ENCODE measurements at regions not wholly inside any gene's neighbourhood (a gene's known extent, or its start where the extent isn't known, plus 50 kb on each side); places are given as distances from the start of the nearest gene placed in this dataset.

DNA sequence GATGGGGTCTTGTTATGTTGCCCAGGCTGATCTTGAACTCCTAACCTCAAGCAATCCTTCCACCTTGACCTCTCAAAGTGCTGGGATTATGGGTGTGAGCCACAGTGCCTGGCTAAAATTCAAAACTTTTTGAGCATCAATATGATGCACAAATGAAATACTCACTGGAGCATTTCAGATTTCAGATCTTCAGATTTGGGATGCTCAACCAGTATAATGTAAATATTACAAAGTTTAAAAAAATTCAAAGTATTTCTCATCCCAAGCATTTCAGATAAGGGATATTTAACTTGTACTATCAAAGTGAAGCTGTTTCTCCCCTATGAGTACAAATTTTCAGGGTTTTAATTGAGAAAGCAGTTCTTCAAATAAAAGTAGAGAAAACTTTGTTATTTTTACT, 164.1 kb upstream of the CCDC68 start:
- intact Hi-C loops (cut with DNase I): no loop called here
- DNase-seq: no peak
- no peak for ATAC-seq

- intact Hi-C loops (cut with DNase I): no loop called here
- no peak for ATAC-seq
- DNase-seq: no peak
These were observed 162.3 kb upstream of the CCDC68 start for GRCh38 chr18:55121397-55122170.

DNA sequence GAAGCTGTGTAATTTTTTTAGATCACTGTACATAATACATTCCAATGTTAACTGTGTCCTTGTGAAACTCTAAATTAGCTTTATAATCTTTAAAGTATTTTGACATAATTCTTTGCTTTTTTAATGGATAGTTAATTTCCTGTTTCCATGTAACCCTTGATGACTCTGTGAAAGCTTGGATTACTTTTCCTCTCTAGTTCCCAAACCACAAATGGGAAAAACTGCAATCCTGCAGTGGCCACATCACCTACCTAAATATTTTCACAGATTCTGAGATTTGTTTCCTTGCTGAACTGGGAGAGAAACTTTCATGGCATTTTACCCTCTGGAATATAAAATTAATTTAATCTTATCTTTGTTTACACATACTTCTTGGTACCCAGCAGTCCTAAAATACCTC, 161.6 kb upstream of the CCDC68 start:
- intact Hi-C loops (cut with DNase I): no loop called here
- no peak for DNase-seq
- ATAC-seq: no peak

DNA sequence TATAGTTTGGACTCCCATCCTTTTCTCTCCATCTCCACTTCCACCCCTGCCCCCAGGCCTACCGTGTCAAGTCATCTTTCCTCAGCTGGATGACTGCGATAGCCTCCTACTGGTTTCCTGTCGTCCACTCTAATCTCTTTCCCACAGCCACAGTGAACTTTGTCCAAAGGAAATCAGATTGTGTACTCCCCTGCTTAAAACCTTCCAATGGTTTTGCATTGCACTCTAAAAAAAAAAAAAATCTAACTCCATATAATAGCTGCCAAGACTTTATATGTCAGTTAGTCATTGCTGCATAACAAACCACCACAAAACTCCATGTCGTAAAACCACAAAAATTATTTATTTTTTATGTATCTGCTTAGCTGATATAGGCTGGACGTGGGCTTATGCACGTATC, 160.2 kb upstream of the CCDC68 start:
- no peak for DNase-seq
- ATAC-seq: peak in 1 of 2 donors; percentile 45
- intact Hi-C loops (cut with DNase I): no loop called here

DNA sequence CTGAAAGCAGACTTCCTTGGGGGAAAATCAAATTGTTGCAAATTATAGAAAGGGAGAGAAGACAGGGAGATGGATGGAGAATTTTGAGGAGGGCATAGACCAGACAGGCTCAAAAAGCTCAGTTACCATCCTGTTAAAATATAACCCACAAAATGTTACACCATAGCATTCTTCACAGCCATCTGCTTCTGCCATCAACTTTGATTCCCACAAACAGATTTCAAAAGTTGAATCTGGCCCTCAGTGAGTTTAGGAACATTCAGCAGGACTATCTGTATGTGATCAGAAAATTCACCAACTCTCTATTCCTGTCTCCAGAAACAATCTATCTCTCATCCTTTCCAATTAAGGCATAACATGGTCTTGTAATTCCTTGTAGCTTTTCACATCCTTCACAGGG, 159.8 kb upstream of the CCDC68 start:
- DNase-seq (no peak), ATAC-seq (no peak)
- intact Hi-C loops (cut with DNase I): no loop called here

DNA sequence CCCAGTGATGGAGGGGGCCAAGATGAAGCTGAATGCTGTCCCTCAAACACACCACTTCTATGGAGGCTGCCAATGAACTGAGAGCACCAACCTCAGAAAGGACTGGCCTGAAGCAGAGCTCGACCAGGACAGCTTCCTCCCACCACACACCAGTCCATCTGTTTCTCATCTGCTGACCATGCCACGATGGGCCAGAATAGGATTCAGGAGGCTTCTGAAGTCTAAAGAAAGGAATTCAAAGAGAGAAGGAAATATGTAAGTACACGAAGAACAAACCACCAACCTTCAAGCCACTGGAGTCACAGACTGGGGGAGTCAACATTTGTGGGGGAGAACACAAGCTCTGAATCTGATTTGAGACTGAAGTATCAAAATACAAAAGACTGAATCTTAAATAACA, 157.6 kb upstream of the CCDC68 start:
- DNase-seq: no peak
- intact Hi-C loops (cut with DNase I): no loop called here
- ATAC-seq: no peak

- intact Hi-C loops (cut with DNase I): no loop called here
- DNase-seq (no peak), ATAC-seq (no peak)
These were observed 156.3 kb upstream of the CCDC68 start for GRCh38 chr18:55115606-55116005.

GRCh38 chr18:55114876-55115275, 155.6 kb upstream of the CCDC68 start:
- intact Hi-C loops (cut with DNase I): no loop called here
- DNase-seq: no peak
- ATAC-seq: no peak

GRCh38 chr18:55113800-55114199, 154.5 kb upstream of the CCDC68 start:
- intact Hi-C loops (cut with DNase I): no loop called here
- ATAC-seq: no peak
- peak; percentile 21 for DNase-seq

DNA sequence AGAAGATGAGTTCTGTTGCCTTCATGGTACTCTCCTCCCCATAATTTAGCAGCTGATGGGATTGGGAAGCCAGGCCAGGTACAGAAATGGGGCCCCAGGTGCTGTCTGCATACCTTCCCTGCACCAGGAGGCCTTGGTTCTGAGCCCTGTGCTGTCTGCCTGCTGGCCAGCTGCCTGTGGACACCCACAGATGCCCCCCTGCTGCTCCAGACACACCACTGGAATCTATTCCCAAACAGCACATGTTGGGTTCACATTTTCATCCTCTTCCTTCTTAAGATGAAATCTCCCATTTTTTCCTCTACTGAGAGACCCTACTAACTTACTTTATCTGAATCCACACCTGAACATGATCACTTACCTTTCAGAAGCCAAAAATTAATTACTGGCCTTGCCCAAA, 152.0 kb upstream of the CCDC68 start:
- intact Hi-C loops (cut with DNase I): no loop called here

DNA sequence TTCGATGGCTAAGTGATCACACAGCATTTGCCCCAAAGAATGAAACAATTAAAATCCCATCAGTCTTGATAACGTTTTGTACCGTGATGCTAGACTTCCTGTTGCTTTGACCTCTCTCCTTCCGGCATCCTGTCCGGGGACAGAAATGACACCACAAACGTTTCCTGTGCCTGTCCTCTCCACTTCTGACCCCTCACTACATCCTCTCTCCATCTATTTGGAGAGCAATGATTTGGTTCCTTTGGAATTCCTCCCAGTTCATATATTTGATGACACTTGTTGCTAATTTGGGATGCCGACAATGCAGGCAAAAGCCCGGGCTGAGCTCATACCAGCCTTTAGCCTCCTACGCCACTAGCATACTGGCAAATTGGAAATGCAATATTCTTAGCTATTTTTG, 151.2 kb upstream of the CCDC68 start:
- DNase-seq: no peak
- intact Hi-C loops (cut with DNase I): no loop called here
- ATAC-seq: peak; percentile 80

More for the DNA sequence above, 152.0 kb upstream of the CCDC68 start:
- ATAC-seq: no peak
- no peak for DNase-seq

DNA sequence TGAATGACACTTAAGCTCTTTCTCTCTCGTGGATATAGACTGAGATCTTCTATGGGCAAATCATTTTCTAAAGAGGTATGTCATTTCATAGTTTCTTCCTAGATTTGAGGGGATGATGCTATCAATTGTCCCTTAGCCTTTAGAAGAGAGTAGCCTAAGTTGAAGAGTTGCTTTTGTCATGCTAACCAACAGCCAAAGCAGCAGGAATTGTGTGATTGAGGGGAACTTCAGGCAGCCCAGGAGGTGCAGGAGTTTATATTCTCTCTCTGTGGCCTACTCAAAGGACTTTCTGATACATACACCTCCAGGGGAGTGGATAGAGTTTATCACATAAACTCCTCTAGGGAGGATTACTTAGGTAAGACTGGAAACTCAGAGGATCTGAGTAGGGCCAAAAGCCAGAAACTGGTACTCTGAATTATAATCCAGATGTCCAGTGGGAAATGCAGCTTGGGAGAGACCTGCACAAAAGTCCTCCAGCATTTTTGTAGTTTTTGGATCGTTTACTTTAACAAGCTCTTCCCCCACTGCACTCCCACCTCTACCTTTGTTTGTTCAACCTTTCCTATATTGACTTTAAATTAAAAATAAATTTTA, 150.7 kb upstream of the CCDC68 start:
- ATAC-seq (peak in 1 of 2 donors; percentile 13), DNase-seq (no peak)
- intact Hi-C loops (cut with DNase I): no loop called here

DNA sequence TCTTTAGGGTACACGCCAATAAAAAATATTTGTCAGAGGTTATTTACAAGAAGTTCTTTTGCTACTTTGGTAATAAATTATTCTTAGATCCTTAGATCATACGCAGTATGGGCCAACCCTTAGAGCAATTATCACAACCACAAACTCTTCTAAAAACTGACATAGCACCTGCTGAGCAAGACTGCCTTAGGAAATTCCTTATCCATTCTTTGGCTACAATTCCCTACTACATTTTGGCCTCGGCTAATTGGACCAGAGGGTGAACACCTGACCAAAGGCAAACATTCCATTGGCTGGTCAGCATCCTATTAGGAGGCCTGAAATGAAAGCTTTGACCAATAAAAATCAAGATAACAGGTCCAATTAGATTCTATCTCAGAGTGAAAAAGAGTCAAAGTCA, 147.6 kb upstream of the CCDC68 start:
- ATAC-seq (no peak), DNase-seq (no peak)
- intact Hi-C loops (cut with DNase I): no loop called here

- DNase-seq: no peak
- ATAC-seq: no peak
- intact Hi-C loops (cut with DNase I): no loop called here
These were observed 147.2 kb upstream of the CCDC68 start for GRCh38 chr18:55106466-55106865.

- intact Hi-C loops (cut with DNase I): no loop called here
These were observed 146.6 kb upstream of the CCDC68 start for GRCh38 chr18:55105873-55106272.

GRCh38 chr18:55102958-55103456, 143.7 kb upstream of the CCDC68 start:
- no peak for DNase-seq
- ATAC-seq: no peak
- intact Hi-C loops (cut with DNase I): no loop called here

More at GRCh38 chr18:55105873-55106272, 146.6 kb upstream of the CCDC68 start:
- no peak for DNase-seq
- no peak for ATAC-seq

GRCh38 chr18:55102501-55102900, 143.2 kb upstream of the CCDC68 start:
- no peak for ATAC-seq
- intact Hi-C loops (cut with DNase I): no loop called here

GRCh38 chr18:55101458-55101824, 142.2 kb upstream of the CCDC68 start:
- intact Hi-C loops (cut with DNase I): no loop called here

More at GRCh38 chr18:55102501-55102900, 143.2 kb upstream of the CCDC68 start:
- no peak for DNase-seq

DNA sequence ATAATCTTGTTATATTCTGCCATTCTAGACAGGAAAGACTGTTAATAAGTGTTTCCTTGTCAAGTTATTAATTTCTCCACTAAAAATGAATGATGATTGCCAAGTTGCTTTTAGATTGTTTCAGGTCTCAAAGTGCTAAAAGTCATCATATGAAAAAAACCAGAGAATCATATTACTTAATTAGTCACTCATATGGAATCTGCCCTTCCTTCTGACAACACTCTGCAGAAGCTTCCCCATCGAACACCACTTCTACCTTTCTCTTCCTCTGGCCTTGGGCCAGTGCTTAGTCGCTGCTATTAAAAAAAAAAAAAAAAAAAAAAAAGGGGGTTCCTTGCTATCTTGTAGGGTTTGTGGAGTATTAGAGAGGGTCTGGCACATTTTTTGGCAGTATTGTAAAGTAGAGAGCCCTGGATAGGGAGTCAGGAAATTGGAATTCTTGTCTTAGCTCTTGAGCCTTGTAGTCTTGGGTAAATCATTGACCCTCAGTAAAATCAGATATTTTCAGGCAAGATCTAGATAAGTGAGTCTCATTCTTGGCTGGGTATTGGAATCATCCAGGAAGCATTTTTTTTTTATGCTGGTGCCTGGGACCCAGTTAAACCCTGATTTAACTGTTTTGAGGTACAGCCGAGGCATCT, 141.7 kb upstream of the CCDC68 start:
- ATAC-seq: peak in 1 of 2 donors; percentile 73
- DNase-seq: no peak
- intact Hi-C loops (cut with DNase I): no loop called here

More at GRCh38 chr18:55101458-55101824, 142.2 kb upstream of the CCDC68 start:
- DNase-seq (no peak), ATAC-seq (no peak)

DNA sequence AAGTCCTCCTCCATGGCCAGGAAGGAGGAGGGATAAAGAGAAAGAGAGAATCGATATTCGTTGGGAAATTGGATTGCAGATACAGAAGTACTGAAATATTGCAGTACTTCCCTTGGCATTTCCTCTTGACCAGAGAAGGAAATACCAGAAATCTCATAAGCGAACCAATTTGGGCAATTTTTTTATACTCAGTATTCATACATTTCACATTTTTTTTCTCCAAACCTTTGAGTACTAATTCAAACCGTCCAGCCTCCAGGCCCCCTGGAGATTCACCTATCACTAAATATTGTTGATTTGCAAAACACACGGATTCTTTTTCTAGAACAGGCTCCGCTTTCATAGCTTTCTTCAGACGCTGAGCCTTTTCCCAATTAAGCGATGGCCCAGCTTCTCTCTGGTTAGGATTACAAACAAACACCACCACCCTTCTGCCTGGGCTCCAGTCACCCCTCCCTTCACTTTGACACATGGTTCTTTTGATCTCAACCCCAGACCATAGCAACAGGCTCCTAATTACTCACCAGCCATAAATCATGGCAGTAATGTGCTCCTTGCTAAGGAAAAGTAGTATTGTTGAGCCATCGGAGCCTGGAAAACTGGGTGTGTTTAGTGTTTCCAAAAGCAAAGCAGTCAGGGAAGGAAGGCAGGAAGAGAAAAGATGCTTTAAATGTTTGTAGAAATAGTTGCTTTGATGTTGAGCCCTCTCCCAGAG, 138.4 kb upstream of the CCDC68 start:
- intact Hi-C loops (cut with DNase I): no loop called here
- DNase-seq (no peak), ATAC-seq (no peak)

Data from left cardiac atrium (tissue), 4 donors.